T47D (cell line): ENCODE measurements at regions not wholly inside any gene's neighbourhood (a gene's known extent, or its start where the extent isn't known, plus 50 kb on each side); places are given as distances from the start of the nearest gene placed in this dataset.

ENCODE experiments used
- DNase-seq, 2 experiments: peaks; one replicate each; pipeline versions ENCODE4 v3.0.0 to v3.0.0-alpha.2; 2011 to 2012; ENCODE audit warnings: low read depth in 1 of 2, low spot score in 1 of 2
- JUND ChIP-seq: IDR thresholded peaks from 2 replicates; pipeline ENCODE4 v1.6.1; 2012; ENCODE audit warnings: low read depth
- in situ Hi-C: cut with HindIII; loops from 2 replicates; pipeline ENCODE4 v1.10.0; 2016; ENCODE audit warnings: low sequenced_read_pairs, low pct_unique_long_range_greater_than_20kb

DNA sequence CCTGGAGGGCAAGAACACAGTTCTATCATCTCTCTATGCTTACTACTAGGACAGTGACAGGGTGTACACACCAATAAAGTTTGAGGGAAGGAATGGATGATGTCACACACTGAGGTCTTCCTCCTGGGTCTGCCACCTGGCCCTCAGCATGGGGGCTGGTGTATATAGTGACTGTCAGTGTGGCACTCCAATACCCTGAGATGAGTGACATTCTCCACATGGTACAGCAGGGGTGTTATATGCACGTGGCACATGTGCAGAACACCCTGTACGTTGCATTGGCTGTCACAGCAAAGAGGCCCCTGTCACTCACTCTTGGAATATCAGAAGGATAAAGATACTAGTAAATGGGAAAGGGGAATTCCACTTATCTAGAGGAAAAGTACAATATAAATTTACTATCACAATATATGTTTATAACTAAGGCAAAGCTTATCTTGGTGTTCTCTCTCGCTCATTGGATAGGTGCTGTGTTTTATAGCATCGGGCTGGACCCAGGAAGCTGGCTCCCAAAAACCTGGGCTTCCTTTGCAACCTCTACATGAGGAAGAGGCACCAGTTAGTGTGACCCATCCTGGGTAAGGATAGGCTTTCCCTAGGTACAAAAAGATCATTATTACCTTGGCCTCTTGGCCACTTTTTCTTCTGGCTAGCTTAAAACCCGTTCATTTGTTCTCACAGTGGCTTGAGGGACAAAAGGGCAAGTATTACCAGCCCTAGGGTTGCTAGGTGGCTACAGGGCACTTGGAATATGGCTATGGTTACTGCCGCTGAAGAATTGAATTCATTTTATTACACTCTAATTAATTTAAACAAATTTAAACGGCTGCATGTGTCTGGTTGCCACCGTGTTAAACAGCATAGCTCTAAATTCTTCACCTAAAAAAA is 54.8 kb upstream of the HES1 start:
- in situ Hi-C loops = no loop called here
- DNase-seq = no peak
- TF ChIP-seq JUND = no peak

- no peak for TF ChIP-seq JUND
- no peak for DNase-seq
- in situ Hi-C loops = no loop called here
These were observed 54.1 kb upstream of the HES1 start for GRCh38 chr3:194081826-194082225.

DNA sequence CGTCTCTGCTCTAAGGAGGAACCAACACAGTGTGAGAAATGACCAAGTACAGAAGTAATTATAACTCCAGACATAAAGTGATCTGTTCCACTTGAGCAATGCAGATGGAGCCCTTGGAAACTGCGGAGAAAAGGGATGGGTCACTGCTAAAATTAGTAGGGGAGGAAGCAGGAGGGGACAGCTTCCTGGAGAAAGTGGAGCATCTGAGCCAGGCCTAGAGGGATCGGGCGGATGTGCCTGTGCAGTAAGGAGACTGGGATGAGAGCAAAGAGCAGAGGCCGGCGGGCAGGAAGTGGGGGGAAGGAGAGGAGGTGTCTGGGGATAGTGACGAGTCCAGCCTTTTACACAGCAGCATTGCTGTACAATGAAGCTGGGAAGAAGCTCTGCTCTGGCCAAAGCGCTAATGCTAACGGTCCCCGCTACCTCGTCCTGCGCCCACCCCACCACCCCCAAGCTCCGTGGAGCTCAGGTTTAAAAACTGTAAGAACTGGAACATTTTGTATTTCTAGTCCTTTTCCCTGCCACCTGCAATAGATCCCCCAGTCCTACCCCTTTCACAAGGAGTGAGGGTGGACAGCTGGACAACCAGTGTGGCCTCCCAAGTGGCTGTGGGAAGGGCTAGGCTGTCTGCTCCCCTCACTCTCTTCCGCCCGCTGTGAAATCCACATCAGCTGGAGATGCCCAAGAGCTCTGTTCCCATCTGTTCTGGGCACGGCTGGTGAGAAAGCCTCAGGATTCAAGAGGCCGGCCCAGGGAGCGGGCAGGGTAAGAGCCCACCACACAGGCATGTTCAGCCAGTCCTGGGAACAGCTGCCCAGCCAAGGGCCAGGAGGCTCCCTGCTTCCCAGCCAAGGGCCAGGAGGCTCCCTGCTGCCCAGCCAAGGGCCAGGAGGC is 53.0 kb upstream of the HES1 start:
- no peak for DNase-seq
- in situ Hi-C loops = no loop called here
- no peak for TF ChIP-seq JUND

DNA sequence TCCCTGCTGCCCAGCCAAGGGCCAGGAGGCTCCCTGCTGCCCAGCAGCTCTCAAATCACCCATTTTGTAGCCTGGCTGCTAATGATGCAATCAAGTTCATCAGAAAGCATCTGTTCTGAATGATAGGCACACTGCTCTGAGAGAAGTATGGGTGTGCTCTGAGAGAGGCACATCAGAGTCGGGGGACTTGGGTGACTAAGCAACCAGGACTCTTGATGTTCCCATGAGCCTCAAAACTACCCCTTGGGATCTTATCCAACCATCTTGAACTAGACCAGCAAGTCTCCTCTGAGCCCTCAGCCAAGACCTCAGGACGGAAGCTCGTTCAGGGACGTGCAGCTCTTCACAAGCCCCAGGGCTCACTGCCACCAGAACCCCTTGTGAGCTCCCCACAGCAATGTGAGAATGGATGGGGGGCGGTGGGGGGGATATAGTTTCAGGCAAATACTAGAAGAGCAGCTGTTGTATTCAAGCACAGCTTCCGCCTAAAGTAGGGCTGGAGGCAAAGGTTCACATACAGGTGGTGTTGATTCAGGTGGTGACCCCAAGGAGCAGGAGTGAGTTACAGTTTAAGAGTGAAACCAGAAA is 52.2 kb upstream of the HES1 start:
- in situ Hi-C loops = no loop called here
- TF ChIP-seq JUND = no peak
- no peak for DNase-seq

DNA sequence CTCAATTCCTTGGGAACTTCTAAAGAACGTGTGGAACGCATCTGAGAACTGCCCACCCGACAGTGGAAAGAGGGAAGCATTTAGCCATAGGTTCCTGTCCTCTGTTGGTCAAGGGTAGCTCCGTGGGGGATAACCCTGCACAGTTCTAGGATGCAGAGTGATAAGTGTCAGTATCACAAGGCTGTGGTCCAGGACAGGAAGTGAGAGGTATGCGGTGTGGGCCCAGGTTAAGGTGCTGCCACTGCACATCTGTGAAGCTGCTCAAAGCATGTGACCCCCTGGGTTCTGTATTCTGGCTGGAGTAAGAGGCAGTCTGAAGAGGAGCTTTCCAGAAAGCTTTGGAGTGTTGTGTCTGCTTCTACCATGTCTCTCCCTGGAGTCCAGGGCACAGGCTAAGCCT is 51.7 kb upstream of the HES1 start:
- in situ Hi-C loops = no loop called here
- TF ChIP-seq JUND = no peak
- DNase-seq = no peak
